ENCODE measurements at regions not wholly inside any gene's neighbourhood (a gene's known extent, or its start where the extent isn't known, plus 50 kb on each side); places are given as distances from the start of the nearest gene placed in this dataset.
"Not testable (repeated sequence)": the region's sequence is repeated elsewhere in the genome, so short reads cannot be mapped to it uniquely, and the experiment has no call there.

DNA sequence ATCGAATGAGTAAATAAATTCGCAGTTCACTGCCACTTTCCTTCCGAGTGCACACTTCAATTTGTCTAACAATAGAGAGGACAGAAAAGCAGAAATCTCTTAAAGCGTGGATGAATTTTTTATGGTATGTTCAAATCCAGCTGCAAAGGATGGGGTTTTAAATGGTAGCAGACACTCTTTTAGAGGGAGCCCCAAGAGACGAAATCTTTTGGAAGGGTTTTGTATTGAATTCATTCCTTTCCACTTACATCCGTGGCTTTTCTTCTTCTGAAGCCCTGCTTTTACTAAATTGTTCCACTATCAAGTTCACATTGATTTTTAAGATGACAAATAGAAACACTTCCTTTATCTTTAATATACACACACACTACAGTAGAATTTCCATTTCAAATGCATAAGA is 680.7 kb downstream of the NR4A2 start:
- no peak for ATAC-seq

DNA sequence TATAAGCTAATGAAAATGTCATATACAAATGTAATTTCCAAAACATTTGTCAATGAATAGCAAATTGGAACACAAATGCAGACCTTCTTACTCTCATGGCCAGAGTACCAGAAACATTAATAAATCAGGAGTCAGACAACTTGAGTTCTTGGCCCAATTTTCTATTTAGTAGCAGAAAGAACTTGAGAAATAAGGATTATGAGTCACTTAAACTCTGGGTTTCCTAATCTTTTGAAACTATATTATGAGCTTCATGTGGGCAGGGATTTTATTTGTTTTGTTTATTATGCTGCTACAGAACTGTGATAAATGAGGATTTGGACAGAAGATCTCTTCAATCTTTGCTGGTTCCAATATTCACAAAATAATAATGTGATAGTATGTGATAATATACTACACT is 686.7 kb downstream of the NR4A2 start:
- no peak for ATAC-seq

DNA sequence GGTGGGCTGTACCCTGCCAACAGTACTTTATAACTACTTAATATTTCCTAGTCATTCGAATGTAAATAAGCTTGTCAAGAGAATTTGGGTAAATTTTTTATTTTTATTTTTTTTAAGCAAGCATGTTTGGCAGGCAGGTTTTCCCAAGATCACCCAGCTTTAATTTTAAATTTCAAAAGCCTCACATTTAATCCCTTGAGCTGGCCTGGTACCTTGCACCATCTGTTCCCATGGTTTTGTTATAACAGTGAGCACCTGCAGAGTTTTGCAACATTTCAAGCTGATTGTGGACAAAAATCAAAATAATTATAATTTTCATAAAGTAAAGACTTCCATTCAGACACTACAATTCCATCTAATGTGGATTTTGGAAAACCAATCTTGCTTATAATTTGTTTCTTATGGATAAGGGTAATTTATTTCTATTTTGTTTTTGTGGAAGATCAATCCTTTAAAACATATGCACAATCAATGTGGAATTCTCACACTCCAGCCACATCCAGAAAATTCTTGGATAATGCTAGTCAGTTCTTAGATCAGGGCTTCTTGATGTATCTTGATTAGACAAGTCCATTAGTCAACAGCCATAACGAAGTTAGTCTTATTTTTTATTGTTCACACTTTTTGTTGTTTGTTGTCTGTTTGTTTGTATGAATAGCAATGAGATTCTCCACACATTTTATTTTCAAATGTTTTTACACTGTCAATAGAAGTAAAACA is 689.3 kb downstream of the NR4A2 start:
- ATAC-seq, result no peak

DNA sequence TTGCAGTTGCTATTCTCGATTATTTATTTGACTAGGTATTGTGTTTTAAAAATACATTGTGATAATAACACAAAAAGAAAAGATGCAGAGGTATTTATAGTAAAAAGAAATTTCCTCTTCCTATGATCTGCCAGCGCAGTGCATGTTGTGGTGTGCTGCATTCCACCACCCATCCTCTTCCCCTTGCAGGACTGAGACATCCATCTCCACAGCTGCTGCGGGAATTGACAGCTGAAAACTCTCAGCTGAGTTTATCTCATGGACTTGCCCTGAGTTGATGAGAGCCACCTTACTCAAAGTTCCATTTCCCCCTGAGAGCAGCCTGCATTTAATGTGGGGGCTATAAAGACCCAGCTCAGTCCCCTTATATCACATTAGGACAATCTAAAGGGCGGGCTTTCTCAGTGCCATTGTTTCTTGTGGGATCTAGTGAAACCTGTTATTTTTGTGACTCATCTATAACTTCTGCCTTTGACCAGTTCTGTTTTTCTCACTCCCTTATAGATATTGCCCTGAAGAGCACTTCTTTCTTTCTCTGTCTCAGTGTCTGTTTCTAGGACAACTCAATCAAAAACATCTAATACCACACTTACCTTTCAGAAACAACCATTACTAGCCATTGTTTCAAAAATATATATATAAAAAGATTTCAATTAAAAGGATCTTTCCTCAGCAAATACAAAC is 698.5 kb downstream of the NR4A2 start:
- no peak for ATAC-seq

DNA sequence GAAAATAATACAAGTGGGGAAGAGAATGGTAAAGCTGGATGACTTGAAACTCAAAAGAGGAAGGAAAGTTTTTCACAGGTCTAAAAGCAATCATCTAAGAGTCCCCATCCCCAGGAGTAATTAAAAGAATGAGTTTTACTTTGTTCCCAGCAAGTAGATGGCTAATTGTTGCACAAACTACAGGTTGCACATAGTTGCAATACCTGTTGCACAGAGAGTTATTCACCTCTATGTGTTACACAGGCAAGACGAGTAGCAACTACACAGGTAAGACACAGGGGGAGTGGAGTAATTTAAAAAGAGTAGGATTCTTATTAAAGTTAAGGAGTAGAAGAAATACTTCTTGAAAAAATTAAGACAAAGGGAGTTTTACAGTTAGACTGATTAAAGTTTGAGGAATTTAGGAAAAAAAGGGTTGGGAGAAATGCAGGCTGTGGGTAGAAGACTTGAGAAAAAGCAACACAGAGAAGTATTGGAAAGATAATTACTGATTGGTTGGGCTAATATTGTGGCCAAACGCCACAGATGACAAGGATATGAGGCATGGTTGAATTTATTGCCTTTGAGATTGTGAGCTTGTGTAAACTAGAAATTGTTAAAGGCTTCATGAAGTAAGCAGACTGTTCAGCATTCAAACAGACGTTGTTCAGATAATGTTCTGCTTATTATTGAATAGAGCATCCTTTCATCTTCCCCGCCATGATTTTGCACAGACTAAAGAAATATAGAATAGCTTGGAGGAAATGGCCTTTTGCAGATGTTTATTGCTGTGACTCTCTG is 699.3 kb downstream of the NR4A2 start:
- no peak for ATAC-seq

DNA sequence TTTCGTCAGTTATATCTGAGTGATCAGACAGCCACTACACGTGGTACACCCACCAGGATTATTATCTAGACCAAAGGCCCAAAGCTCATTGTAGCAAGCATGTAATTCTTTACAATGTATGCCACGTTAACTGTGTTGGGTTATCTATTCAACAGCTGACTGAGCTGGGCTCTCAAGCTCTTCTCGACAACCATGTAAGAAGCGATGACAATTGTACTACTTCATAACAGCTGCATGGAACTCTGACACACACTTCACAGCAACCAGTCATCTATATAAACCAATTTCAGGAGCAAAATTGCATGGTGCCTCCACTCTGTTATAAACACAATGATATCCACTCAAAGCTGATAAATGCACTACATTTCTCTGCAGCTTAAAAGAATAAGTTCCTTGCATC is 701.8 kb downstream of the NR4A2 start:
- ATAC-seq, result no peak

DNA sequence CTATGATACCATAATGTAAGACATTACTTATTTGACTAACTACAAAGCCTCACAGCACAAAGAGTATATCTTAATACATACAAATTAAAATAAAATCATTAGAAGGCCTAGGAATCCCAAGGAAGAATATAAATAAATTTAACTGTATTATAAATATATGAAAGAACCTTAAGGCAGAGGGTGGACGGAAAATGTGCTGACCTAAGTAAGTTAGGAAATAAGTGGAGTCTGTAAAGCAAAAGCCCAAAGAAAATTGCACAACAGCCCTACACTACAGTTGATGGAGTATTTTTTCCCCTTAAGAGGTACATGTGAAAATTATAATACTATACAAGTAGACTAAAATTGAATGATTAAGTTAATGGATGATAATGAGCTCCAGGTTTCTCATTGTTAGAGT is 710.1 kb downstream of the NR4A2 start:
- ATAC-seq, result no peak

DNA sequence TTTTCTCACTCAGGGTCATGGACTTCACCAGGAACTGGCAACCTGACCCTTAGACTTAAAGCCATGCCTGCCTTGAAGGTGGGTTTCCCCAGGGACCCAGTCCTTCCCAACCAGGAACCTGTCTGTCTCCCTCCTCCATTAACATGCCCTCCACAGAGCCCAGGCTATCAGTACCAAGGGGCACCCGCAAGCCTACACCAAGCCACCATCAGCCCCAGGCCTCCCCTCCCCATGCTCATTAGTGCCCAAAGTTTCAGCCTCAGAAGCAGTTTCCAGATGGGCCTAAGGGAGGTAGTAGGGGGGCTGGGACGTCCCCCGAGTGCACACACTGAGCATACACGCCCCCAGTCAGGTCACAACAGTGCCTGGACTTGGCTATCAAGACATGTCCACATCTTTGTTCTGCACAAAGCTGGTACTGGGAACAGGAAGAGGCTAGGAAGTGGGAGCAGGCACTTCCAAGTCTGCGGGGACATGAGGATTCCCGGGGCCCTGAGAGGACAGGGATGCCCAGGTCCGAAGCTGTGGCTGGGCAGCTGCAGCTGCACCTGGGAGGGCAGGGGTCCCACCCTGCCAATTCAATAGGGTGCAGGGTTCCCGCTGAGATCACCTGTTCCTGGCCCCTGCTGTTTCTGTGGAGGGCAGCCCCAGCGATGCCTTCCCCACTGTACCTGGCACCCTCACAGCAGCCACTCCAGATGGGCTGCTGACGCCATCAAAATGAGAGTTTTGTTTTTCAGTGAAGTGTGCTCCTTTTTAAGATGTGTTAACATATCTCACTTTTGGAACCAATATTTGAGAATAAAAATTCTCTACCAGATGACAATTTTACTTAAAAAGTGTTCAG is 731.4 kb downstream of the NR4A2 start:
- no peak for ATAC-seq

DNA sequence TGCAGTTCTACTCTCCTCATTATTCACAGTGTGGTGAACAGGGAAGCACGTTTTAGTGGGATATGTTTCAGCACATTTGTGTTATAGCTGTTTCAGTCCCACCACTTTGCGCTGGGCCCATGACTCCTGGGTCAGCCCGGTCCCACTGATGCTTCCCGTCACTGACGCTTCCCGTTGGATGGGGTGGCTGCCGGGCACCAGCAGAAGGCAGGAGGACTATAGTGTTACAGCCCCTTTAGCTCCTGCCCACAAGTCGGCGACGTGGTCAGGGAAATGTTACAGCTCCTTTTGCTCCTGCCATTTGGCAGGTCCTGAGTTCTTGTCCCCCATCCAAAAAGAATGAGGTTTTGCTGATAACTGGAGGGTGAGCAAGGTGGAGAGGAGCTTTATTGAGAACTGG is 732.2 kb downstream of the NR4A2 start:
- ATAC-seq, result no peak

DNA sequence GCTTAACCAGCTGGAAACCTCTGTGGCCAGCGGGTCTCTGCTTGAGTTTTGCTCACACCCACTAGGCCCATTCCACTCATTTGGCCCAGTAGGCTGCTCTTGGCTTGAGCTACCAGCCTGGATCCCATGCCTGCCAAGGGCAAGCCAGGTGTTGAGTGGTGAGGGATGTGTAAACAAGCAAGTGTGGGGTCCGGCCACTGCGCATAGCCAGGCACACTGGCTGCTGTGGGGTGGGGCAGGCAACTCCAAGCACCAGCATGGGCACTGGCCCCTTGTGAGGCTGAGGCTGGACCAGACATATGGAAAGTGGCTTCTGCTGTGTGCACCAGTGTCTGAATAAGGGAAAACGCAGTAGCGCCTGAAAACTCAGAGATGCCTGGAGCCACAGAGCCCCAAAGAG is 732.7 kb downstream of the NR4A2 start:
- ATAC-seq, result no peak

DNA sequence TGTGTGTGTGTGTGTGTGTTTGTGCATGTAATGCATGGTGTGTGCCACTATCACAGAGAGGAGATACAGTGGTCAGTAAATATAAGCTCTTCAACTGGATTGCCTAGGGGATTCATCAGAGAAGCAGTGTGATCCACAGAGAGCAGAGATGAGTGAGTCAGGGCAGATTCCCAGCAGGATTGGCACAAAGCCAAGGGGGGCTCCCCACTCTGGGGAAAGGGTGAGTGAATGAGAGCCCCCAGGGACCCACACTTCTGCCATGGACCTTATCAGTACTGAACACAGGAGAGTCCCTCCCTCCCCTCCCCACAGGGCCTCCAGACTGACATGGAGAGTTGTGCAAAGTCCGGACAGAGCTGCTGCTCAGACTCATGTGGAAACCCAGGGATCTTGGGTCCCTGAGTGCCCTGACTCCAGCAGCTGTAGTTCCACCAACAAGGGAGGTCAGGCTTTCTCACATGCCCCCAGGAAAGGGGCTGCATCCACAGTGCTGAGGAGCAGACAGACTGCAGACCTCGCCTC is 748.8 kb downstream of the NR4A2 start:
- no peak for ATAC-seq

DNA sequence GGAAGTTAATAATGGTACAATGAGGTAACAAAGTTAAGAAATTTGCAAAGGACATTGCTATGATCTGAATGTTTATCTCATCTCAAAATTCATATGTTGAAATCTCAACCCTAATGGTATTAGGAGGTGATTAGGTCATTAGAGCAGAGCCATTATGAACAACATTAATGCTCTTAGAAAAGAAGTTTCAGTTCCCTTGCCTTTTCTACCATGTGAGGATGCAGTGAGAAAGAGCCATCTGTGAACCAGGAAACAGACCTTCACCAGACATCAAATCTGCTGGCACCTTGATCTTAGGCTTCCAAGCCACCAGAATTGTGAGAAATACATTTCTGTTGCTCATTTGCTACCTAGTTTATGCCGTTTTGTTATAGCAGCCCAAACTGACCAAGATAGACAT is 757.6 kb downstream of the NR4A2 start:
- no peak for ATAC-seq

DNA sequence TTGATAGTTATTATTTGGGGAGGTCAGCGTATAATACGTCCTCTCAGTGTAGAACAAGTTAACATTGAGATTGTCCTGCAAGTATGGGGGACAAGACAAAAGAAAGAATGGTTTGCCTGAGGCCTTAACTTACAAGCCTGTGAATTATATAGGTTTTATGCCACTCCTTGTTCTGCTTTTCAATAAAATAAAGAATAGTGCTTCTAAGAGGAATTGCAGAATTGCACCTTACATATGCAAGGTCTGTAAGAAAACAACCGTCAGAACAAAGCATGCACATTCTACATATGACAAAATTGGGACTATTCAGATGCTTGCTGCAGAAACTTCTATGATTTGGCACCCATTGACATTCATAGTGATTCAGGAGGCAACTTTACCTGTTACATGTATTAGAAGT is 785.0 kb downstream of the NR4A2 start:
- no peak for ATAC-seq

DNA sequence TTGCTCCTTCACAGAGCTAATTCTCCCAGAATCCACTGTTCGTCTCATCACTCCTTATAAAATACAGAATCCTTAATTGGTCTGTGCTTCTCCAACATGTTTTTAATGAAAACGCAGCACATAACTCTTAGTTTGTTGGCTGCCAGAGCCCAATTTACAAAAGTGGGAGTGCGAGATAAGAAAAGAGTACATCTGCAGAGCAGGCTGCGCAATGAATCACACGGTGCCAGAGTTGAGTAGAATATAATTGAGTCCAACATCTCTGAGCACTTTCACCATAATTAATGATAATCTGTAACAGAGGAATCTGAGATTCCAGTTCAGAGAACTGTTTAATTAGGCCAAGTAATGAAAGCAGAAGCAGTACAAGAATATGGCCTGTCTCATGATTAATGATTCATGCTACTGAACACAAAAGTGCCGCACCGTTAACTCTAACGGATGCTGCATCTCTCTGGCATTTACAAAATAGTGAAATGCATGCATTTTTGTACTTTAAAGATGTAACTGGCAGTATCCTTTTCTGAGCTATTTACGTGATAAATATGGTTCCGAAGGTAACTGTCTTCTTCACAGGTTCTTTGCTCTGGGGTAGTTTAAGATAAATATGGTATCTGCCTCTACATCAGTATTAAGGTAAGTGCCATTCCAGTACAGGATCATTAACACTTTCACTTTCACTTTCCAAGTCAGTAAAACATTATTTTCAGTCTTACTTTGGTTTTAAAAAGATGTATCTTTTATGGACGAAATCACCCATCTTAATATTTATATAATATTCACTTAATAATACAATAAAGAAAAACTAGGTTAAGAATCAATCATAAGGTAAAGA is 785.6 kb downstream of the NR4A2 start:
- ATAC-seq, result no peak

DNA sequence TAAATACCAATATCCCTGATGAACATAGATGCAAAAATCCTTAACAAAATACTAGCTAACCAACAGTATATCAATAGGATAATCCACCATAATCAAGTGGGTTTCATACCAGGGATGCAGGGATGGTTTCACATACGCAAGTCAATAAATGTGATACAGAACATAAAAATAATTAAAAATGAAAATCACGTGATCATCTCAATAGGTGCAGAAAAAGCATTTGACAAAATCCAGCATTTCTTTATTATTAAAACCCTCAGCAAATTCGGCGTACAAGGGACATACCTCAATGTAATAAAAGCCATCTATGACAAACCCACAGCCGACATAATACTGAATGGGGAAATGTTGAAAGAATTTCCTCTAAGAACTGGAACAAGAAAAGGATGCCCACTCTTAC is 793.5 kb downstream of the NR4A2 start:
- not testable (repeated sequence) for ATAC-seq

DNA sequence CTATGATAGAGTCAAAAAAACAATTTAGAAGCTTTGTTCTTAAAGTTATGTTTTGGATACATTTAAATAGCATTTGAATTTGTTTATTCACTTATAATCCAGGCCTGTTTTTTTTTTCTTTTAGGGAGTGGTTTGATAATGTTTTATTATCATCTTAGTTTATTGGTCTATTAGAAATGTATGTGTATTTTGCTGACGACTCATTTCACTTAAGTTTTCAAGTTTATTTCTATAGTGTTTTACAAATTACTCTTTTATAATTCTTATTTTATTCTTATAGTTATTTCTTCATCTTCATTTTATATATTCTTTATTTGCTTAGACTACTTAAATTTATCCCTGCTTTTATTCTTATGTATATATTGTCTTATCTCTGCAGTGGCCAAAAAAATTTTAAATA is 804.5 kb downstream of the NR4A2 start:
- no peak for ATAC-seq

DNA sequence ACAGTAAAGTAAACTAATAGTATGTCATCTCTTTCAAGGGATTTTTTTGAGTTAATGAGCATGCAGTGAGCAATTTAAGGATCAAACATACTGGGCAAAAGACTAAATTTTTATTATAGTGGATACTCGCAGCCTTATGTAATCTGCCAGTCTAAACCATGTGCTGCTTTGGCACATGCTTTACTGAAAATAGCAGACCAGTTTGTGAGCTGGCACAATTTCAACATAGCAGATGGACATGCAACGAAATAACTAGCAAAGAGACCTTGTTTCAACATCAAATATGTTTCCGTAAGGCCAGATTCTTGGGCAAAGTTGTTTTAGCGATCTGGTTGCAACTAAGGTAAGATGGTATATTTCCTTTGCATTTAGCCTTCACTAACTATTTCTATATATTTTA is 807.3 kb downstream of the NR4A2 start:
- no peak for ATAC-seq

DNA sequence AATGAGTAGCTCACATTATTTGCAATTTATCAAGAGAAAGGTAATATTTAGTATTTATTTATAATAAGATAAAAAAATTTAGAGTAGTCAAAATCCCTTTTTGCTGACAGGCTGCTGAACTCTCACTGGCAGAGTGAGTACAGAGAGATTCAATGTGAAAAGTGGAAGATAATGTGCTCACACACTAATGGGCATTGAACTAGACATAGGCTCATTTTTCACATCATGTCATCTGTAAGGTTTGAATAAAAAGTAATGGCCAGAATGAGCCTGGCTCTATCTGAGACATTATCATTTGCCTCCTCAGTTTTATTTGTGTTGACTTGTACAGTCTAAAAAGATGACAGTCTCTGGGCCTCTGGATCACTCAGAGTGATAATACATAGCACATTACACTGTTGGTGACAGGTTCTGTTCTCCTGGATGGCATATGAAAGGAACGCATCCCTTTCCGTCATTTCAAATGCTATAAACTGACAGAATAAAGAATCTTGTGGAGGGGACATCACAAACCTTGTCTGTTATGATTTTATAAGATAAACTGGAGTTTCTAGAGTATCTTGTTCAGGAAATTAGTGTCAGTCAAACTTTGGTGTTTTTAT is 812.9 kb downstream of the NR4A2 start:
- ATAC-seq, result no peak

DNA sequence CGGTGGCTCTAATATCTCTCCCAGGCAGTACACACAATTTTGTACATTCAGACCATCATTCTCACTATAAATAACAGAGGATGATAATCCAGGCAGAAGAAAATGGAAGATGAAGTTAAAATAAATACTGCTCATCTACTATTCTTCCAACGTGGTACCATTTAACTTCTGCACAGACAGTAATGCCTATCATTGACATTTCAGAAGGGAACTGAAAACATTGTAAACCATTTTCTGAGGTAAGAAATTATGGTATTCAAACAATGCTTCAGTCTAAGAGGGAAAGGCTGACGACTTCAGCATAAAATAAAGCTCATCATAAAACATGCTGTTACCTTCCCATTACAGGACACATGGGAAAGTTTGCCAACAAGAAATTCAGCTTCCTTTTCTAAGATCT is 814.4 kb downstream of the NR4A2 start:
- no peak for ATAC-seq

DNA sequence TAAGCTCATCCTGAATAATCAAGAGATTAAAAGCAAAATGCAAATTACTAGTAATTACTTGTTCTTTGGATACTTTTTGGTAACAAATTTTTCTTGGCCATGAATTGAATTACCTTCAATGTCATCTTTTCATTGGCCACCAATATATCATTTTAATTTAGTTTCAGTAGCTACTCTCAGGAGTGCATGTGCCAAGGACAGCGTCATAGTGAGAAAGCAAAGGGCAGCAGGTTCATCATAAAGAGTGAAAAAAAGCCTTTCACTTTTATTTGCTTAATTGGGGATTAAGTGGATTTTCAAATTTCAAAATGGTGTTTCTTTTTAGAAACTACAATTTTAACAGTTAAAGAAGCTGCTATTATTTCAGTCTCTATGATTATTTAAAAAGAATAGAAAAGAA is 815.2 kb downstream of the NR4A2 start:
- no peak for ATAC-seq

DNA sequence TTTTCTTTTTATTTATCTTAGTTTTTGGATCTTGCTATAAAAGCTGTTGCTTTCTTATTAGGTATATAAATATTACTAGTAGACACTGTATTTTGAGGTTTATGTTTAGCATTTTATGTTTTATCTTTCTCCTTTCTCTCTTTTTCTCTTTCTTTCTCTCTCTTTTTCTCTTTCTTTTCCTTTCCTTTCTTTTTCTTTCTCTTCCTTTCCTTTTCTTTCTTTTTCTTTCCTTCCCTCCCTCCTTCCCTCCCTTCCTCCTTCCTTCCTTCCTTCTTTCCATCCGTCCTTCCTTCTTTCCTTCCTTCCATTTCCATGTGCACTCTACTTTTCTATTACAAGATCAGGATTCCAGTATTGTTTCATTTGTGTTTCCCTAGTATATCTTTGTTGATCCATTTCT is 814.8 kb downstream of the KCNJ3 start:
- no peak for ATAC-seq

All from activated CD4-positive, CD25-positive, alpha-beta regulatory T cell treated with anti-CD3 and anti-CD28 coated beads, Interleukin-2, amount 50 U/mL, for 24 hours (primary cell).